IPS-NIHi11 (cell line): ENCODE measurements at regions not wholly inside any gene's neighbourhood (a gene's known extent, or its start where the extent isn't known, plus 50 kb on each side); places are given as distances from the start of the nearest gene placed in this dataset.
"Not testable (repeated sequence)": the region's sequence is repeated elsewhere in the genome, so short reads cannot be mapped to it uniquely, and the experiment has no call there.

Experiments used
- DNase-seq: peaks from one replicate; pipeline ENCODE4 v3.0.0; 2012; ENCODE audit warnings: mixed read lengths, low spot score

DNA sequence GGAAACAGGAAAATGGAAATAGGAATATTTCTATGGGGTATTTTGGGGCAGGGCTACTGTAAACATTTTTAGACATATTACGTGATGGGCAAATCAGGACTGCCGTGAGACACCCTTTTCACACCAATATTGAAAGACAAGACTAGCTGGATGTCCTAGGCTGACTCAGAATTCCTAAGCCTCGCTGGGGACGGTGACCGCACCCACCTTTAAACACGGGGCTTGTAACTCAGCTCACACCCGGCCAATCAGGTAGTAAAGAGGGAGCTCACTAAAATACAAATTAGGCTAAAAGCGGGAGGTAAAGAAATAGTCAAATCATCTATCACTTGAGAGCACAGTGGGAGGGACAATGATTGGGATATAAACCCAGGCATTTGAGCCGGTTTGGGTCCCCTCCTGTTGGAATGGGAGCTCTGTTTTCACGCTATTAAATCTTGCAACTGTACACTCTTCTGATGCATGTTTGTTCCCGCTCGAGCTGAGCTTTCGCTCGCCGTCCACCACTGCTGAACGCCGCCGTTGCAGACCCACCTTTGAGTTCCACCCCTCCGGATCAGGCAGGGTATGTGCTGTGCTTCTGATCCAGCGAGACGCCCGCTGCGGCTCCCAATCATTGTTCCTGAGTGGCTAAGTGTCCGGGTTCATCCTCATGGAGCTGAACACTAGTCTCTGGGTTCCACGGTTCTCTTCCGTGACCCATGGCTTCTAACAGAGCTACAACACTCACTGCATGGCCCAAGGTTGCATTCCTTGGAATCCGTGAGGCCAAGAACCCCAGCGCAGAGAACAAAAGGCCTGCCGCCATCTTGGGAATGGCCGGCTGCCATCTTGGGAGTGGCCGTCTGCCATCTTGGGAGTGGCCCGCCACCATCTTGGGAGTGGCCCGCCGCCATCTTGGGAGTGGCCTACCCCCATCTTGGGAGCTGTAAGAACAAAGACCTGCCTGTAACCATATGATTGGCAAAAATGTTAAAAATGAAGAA is 152.6 kb downstream of the CRLF2 start:
- DNase-seq = no peak

DNA sequence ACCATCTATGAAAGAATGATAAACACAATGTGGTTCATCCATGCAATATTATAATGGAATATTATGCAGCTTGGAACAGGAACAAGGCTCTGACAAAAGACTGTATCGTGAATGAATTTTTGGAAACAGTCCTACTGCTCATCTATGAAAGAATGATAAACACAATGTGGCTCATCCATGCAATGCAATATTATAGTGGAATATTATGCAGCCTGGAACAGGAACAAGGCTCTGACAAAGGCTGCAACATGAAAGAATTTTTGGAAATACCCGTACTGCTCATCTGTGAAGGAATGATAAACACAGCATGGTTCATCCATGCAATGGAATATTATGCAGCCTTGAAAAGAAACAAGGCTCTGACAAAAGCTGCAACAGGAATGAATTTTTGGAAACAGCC is 158.8 kb downstream of the CRLF2 start:
- DNase-seq = not testable (repeated sequence)

DNA sequence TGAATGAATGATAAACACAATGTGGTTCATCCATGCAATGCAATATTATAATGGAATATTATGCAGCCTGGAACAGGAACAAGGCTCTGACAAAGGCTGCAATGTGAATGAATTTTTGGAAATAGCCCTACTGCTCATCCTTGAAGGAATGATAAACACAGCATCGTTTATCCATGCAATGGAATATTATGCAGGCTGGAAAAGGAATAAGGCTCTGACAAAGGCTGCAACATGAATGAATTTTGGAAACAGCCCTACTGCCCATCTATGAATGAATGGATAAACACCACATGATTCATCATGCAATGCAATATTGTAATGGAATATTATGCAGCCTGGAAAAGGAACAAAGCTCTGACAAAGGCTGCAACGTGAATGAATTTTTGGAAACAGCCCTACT is 159.4 kb downstream of the CRLF2 start:
- DNase-seq = no peak

DNA sequence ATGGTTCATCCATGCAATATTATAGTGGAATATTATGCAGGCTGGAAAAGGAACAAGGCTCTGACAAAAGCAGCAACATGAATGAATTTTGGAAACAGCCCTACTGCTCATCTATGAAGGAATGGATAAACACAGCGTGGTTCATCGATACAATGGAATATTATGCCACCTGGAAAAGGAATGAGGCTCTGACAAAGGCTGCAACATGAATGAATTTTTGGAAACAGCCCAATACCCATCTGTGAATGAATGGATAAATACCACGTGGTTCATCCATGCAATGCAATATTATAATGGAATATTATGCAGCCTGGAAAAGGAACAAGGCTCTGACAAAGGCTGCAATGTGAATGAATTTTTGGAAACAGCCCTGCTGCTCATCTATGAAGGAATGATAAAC is 160.4 kb downstream of the CRLF2 start:
- DNase-seq = no peak

DNA sequence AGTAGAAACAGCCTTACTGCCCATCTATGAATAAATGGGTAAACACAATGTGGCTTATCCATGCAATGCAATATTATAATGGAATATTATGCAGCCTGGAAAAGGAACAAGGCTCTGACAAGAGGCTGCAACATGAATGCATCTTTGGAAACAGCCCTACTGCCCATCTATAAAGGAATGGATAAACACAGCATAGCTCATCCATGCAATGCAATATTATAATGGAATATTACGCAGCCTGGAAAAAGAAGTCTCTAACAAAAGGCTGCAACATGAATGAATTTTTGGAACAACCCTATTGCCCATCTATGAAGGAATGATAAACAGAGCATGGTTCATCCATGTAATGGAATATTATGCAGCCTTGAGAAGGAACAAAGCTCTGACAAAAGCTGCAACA is 161.0 kb downstream of the CRLF2 start:
- DNase-seq = no peak

DNA sequence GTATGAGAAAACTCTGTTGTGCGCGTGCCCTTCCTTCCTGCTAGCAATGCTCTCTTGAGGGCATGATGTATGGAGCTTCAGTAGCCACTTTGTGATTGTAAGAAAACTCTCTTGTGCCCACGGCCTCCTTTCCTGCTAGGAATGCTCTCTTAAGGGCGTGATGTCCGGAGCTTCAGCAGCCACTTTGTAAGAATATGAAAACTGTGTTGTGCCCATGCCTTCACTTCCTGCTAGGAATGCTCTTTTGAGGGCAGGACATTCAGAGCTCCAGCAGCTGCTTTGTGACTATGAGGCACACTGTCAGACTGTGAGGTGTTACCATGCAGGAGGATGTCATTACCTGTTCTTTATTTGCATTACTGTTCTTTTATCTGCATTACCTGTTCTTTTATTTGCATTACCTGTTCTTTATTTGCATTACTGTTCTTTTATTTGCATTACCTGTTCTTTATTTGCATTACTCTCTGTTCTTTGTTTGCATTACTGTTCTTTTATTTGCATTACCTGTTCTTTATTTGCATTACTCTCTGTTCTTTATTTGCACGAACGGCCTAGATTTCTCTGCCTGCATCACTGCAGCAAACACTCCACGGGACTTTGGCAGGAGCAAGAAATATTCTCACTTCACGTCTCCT is 166.7 kb downstream of the CRLF2 start:
- no peak for DNase-seq

DNA sequence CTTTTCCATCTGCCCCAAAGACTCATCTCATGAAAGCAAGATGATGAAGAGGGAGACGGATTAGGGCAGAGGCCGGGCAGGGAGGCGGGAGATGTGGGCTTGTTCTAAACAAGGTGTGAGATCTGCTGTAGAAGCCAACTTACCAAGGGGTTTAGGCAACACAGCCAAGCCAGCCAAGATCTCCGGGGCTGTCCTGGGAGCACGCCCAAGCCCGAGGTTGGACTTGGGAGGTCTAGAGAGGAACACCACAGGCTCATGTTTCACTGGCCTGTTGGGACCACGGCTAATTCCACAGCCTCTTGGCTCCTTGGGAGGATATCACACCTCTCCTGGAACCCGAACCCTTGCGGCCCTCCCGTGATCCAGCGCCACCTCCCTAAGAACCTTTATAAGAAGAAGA is 171.4 kb downstream of the CRLF2 start:
- no peak for DNase-seq

DNA sequence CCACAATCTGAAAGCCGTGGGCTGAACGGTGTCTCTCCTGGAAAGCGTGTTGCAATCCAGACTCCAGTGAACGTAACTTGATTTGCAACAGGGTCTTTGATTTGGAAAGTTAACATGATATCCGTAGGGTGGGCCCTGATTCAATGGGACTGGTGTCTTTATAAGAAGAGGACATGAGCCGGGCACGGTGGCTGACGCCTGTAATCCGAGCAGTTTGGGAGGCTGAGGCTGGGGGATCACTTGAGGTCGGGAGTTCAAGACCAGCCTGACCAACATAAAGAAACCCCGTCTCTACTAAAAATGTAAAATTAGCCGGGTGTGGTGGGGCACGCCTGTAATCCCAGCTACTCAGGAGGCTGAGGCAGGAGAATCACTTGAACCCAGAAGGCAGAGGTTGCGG is 176.5 kb downstream of the CRLF2 start:
- DNase-seq = not testable (repeated sequence)

DNA sequence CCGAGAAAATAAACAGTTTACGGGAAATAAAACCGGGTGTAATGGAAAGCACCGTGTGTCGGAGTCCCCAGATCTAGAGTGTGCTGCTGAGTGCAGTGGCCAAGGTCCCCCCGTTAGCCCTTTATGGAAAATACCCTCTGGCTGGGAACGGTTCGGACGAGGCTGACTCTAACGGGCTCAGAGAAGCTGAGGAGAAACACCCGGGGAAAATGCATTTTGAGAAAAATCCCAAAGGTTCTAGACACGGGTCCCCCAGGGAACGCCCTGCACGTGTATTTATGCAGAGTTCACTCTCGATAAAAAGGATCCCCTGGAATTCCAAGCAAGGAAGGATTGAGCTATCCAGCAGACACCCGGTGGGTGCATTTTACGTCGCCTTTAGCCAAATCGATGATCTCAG is 177.2 kb downstream of the CRLF2 start:
- peak; percentile 1 for DNase-seq

DNA sequence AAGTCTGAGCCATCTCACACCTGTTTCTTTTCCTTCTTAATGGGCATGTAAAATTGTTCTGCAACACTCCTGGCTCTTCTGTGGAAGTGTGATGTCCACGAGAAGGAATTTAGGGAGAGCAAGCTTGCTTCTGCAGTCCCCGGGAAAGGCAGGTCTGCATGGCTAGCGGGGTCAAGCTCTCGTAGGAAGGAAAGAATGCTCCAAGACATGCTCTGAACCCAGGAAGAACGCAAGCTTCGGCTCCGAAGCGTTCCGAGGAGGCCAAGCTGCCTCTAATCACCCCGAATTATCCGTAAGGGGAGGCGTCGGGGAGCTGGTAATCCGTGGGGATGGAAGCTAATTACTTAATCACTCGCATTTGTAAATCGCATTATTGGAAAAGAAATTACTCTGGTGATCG is 177.7 kb downstream of the CRLF2 start:
- DNase-seq = no peak

DNA sequence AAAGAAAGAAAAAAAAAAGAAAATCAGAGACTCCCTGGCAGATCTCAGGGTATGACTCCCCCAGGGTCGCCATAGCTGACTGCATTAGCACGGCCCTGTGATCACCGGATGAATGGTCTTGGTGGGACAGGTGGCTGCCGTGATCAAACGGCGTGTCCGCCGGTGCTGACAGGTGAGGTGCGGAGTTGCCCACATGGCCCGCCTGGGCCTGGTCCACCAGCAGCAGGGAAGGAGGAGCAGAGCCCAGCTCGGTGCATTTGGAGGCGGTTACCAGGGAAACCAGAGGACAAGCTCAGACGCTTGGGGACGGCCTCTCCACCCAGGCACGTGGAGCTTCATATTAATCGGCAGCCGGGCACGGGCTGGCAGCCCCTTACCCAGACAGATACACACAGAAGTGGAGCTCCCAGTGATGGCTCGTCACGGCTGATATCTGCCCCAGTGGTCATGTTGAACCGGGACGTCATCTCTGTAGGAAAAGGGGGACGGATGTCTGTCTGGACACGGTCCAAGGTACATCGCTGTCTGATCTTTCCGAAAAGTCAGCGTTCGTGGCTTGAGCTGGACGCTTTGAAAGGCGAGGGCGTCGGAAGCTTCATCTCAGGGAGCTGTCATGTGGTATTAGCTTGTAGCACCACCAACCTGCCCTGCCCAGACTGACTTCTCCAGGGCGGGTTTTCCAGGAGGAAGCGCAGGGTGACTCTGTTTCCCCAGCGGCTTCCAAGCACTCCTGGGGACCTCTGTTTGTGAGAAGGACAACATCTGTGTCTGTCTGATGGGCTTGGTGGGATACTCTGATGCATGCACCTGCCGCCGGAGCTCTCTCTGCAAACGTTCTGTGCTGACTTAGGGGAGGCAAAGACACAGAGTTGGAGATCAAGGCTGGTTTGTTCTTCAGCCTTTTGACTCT is 180.7 kb downstream of the CRLF2 start:
- DNase-seq = no peak

DNA sequence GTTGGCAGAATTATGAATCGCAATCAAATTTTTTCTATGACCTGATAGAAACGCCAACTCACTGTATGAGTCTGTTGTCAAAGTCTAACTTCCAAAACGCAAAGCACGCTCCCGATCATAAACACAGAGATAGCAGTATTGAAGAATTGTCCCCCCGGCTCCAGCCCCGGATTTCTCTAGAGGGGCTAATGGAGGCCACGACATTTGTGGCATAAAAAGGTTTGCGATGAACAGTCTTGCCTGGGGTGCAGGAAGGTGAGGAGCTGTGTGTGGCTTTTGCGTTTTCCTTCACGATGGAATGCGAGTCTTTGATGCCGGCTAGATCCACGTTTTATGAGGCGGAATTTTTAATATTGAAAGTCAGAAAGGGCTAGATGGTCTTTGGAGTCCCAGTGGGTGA is 183.0 kb downstream of the CRLF2 start:
- no peak for DNase-seq

DNA sequence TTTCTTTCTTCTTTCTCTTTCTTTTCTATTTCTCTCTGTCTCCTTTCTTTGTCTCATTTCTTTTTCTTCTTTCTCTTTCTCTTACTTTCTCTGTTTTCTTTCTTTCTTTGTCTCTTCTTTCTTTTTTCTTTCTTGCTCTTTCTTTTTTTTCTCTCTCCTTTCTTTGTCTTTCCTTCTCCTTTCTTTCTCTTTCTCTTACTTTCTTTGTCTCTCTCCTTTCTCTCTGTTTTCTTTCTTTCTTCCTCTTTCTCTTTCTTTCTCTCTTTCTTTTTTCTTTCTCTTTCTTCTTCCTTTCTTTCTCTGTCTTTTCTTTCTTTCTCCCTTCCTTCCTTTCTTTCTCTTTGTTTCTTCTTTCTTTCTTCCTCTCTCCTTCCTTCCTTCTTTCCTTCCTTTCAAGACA is 184.8 kb downstream of the CRLF2 start:
- no peak for DNase-seq

DNA sequence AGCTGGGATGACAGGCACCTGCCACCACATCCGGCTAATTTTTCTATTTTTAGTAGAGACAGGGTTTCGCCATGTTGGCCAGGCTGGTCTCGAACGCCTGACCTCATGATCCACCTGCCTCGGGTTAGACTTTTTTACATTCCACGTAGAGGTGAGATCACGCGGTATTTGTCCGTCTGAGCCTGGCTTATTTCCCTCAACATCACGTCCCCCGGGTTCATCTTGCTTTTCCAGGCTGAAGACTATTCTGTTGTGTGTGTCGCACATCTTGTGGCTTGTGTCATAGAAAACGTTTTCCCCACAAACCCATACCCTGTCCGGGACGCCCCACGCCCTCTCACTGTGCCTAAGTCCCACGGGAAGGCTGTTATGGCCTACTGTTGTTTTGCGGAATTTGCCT is 185.3 kb downstream of the CRLF2 start:
- DNase-seq = no peak

DNA sequence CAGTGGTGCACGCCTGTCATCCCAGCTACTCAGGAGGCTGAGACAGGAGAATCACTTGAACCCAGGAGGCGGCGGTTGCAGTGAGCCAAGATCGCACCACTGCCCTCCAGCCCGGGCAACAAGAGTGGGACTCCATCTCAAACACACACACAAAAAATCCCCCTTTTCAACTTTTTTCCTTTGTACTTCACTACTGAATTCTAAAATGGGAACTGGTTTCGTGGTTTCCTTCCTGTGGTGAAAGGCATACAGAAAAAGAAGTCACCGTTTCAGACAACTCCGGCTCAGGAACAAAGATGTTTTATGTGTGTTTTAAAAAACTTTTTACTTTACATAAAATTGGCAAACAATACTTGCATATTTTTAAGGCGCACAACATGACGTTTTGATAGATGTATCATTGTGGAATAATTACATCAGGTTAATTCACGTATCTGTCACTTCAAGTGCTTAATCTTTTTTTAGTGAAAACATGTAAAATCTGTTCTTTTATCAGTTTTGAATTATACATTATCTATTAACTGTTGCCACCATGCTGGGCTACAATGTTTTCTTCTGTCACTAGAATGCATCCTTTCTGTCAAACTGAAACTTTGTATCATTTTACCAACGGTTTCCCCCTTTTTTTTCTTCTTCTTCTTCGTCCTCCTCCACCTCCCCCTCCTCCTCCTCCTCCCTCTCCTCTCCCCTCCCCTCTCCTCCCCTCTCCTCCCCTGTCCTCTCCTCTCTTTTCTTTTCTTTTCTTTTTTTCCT is 186.0 kb downstream of the CRLF2 start:
- DNase-seq = no peak

DNA sequence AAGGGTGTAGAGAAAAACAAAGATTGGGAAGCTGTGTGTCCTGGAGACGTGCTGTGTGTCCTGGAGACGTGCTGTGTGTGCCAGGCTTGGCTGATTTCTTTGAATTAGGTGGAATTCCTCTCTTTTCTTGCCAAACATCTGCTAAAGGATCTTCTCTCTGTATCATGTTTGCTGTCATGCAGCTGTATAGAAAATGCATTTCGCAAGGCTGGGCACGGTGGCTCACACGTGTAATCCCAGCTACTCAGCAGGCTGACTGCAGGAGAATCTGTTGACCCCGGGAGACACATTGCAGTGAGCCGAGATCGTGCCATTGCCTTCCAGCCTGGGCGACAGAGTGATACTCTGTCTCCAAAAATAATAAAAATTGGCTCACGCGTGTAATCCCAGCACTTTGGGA is 187.0 kb downstream of the CRLF2 start:
- DNase-seq = no peak

DNA sequence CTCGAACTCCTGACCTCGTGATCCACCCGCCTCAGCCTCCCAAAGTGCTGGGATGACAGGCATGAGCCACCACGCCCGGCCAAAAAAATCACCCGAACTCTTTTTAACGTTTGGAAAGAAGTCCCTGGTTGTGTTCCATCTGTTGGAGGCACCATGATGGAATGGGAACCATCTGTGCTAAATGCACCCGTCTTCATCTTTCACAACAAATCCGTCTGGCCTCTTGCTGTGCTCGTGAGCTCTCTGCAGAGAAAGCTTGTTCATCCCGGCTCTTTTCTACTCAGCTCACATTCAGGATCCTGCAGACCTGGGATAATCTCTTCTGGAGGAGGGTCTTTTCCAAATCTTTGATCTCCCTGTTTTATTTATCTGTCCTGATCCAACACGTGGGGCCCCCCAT is 188.8 kb downstream of the CRLF2 start:
- DNase-seq = no peak

DNA sequence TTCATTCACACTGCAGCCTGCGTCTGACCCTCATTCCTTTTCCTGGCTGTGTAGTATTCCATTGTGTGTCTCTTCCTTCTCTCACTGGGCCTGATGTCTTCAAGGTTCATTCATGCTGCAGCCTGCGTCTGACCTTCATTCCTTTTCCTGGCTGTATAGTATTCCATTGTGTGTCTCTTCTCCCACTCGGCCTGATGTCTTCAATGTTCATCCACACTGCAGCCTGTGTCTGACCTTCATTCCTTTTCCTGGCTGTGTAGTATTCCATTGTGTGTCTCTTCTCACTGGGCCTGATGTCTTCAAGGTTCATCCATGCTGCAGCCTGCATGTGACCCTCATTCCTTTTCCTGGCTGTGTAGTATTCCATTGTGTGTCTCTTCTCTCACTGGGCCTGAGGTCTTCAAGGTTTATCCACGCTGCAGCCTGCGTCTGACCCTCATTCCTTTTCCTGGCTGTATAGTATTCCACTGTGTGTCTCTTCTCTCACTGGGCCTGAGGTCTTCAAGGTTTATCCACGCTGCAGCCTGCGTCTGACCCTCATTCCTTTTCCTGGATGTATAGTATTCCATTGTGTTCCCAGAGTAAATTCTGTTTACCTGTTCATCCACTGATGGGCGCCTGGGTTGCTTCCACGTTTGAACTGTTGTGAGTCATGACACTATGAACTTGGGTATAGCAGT is 191.0 kb downstream of the CRLF2 start:
- not testable (repeated sequence) for DNase-seq

DNA sequence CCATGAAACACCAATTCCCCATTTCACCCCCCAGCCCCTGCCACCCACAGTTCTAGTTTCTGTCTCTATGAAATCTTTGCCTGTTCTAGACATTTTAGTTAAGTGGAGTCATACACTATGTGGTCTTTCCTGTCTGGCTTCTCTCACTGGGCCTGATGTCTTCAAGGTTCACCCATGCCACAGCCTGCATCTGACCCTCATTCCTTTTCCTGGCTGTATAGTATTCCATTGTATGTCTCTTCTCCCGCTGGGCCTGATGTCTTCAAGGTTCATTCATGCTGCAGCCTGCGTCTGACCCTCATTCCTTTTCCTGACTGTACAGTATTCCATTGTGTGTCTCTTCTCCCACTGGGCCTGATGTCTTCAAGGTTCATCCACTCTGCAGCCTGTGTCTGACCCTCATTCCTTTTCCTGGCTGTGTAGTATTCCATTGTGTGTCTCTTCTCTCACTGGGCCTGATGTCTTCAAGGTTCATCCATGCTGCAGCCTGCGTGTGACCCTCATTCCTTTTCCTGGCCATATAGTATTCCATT is 191.7 kb downstream of the CRLF2 start:
- no peak for DNase-seq

DNA sequence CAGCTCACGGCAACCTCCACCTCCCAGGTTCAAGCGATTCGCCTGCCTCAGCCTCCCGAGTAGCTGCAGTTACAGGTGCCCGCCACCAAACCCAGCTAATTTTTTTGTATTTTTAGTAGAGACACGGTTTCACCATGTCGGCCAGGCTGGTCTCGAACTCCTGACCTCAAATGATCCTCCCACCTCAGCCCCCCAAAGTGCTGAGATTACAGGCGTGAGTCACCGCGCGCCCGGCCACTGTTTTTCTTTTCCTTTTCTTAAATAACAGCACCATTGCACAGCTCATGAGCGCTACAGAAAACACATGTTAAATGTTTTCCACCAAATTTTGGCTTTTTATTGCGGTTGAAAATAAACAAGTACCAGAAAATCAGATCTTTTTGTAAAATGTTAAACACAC is 195.5 kb downstream of the CRLF2 start:
- DNase-seq = not testable (repeated sequence)

DNA sequence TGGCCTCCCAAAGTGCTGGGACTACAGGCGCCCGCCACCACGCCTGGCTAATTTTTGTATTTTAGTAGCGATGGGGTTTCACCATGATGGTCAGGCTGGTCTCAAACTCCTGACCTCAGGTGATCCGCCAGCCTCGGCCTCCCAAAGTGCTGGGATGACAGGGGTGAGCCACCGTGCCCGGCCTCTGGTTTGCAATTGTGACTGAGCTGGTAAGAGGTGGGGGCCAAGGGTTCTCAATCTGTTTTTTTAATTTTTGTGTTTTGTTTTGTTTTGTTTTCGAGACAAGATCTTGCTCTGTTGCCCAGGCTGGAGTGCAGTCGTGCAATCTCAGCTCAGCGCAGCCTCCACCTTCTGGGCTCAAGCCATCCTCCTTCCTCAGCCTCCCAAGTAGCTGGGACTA is 196.2 kb downstream of the CRLF2 start:
- DNase-seq = not testable (repeated sequence)
